ENCODE measurements at regions not wholly inside any gene's neighbourhood (a gene's known extent, or its start where the extent isn't known, plus 50 kb on each side); places are given as distances from the start of the nearest gene placed in this dataset.
A peak's percentile ranks its signal among the peaks of the same experiment; 100 is the strongest.
"Not testable (repeated sequence)": the region's sequence is repeated elsewhere in the genome, so short reads cannot be mapped to it uniquely, and the experiment has no call there.

- not testable (repeated sequence) for DNase-seq (ENCODE audit: low spot score)
These were observed 52.3 kb downstream of the SEPTIN7 start for GRCh38 chr7:35853194-35853593.

- no peak for DNase-seq (ENCODE audit: low spot score)
These were observed 53.5 kb downstream of the SEPTIN7 start for GRCh38 chr7:35854311-35854710.

GRCh38 chr7:35856175-35856574, 55.3 kb downstream of the SEPTIN7 start:
- DNase-seq (ENCODE audit: low spot score) = no peak

DNA sequence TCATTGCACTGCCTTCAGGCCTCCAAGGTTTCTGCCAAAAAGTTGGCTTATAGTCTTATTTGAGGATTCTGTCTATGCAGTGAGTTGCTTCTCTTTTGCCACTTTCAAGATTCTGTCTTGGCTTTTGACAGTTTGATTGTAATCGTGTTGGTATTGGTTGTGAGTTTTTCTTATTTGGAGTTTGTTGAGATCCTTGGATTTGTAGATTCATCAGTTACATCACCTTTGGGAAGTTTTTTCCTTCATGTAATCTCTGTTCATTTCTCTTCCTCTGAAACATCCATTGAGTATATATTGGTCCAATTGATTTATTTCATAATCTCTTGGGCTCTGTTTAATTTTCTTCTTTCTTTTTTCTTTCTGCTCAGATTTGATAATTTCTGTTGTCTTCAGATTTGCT, 59.8 kb downstream of the SEPTIN7 start:
- no peak for DNase-seq (ENCODE audit: low spot score)

DNA sequence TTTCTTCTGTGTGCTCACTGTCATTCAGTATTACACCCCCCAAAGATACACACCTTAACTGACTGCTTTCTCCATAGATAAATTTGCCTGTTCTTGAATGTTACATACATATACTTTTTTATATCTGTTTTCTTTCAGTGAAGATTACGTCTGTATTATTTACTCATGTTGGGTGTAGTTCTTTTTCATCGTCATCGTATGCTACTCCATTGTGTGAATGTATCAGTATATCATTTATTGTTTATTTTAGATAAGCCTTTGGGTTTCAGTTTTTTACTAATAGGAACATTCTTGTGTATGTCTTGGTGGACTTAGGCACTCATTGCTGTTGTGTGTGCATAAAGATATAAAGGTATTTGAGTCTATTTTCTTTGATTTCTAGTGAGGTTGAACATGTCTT, 64.4 kb downstream of the SEPTIN7 start:
- DNase-seq (ENCODE audit: low spot score) = no peak

DNA sequence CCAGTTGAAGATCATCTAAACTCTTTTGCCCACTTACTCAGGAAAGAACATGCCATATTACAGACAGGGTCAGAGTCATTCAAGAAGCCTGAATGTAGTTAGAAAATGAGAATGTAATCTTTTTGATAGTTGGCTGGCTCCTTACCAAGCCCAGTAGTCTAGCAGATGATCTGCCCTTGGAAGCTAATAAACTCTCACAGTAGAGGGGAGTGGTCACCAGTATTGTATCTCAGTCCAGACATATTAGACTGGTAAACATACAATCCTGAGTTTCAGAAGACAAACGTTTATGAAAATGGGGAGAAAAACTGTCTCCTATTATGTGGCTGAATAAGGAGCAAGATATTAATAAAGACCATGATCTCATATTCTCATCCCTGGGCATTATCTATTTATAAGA, 65.3 kb downstream of the SEPTIN7 start:
- DNase-seq (ENCODE audit: low spot score) = no peak

DNA sequence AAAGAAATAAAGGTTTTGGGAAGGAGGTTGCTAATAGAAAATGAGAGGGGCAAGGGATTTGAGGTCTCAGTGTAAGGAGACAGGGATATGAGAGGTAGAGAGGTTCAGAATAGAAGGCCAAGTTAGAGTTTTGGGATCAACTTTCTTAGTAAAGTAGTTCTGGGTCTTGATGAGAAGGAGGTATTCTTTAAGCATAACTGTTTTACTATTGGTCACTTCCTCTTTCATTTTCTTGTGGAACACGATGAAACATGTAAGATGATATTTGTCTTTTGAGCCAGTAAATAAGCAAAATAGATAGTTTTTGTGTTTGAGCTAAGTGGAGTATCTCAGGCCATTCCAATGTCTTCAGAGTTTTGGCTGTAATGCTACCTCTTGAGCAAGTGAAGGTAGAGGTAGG, 68.3 kb downstream of the SEPTIN7 start:
- not testable (repeated sequence) for DNase-seq (ENCODE audit: low spot score)

DNA sequence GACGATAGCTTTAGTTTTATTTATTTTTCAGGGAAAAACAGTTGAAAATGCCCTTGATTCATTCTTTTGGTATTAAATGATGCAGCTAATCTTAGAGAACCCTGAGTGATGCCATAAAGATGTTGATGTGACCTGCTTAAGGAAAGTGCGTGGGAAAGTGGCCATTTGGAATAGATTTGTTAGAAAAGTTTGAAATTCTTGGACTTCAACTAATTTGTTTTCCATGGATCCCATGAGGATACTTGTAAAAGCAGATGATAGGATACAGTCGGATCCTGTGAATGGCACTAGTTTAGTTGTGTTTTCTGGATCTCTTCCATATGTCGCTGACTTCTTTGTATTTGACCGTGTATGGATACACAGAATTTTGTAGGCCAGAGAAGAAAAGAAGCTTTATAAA, 69.0 kb downstream of the SEPTIN7 start:
- no peak for DNase-seq (ENCODE audit: low spot score)

GRCh38 chr7:35871856-35872255, 71.0 kb downstream of the SEPTIN7 start:
- DNase-seq (ENCODE audit: low spot score) = no peak

DNA sequence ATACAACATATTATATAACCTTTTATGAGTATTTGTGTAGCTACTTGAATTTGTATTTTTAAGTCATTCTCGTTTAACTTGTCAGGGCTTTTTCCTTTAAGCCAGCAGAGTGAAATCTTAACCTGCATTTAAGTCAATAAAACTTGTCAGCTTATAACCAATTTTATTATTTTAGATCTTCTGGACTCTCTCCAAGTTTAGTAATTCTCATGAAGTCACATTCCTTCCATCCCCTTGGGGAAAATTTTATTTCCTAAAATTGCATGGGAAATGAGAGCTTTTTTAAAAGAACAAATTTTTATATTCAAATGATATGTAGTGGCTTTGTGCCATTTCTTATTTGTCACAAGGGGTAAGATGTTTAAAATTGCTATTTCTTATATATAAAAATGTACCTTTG, 74.0 kb downstream of the SEPTIN7 start:
- DNase-seq (ENCODE audit: low spot score) = no peak

DNA sequence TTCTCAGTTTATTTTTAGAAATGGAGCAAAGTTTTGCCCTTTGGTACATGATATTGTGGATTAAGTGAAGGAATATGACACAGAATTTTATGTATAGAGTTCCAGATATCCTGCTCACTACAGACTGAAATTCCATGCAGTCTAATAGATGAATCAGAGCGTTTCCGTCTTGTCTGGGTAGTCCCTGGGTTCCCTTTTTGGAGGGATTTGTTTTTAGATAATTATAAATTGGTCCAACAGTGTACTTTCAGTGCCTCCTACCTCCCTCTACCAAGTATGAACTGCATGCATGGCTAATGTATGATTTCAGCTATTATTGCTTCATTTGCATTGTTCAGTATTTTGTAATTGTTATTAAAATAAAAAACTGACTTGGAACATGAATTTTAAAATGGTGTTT, 74.4 kb downstream of the SEPTIN7 start:
- DNase-seq (ENCODE audit: low spot score) = no peak

- DNase-seq (ENCODE audit: low spot score) = no peak
These were observed 77.5 kb downstream of the SEPTIN7 start for GRCh38 chr7:35878351-35878750.

DNA sequence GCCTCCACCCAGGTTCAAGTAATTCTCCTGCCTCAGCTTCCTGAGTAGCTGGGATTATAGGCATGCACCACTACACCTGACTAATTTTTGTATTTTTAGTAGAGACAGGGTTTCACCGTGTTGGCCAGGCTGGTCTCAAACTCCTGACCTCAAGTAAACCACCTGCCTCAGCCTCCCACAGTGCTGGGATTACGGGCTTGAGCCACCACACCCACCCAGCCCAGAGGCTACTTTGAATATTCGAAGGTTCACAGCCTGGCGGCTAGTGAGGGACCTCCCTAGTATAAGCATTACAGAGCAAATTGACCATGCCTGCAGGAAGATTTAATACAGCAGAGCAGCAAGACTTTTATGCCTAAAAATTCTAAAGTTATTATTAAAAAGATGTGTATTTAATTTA, 86.6 kb downstream of the SEPTIN7 start:
- DNase-seq (ENCODE audit: low spot score) = not testable (repeated sequence)

- no peak for DNase-seq (ENCODE audit: low spot score)
These were observed 88.1 kb downstream of the SEPTIN7 start for GRCh38 chr7:35889001-35889400.

- no peak for DNase-seq (ENCODE audit: low spot score)
These were observed 89.0 kb downstream of the SEPTIN7 start for GRCh38 chr7:35889870-35890269.

DNA sequence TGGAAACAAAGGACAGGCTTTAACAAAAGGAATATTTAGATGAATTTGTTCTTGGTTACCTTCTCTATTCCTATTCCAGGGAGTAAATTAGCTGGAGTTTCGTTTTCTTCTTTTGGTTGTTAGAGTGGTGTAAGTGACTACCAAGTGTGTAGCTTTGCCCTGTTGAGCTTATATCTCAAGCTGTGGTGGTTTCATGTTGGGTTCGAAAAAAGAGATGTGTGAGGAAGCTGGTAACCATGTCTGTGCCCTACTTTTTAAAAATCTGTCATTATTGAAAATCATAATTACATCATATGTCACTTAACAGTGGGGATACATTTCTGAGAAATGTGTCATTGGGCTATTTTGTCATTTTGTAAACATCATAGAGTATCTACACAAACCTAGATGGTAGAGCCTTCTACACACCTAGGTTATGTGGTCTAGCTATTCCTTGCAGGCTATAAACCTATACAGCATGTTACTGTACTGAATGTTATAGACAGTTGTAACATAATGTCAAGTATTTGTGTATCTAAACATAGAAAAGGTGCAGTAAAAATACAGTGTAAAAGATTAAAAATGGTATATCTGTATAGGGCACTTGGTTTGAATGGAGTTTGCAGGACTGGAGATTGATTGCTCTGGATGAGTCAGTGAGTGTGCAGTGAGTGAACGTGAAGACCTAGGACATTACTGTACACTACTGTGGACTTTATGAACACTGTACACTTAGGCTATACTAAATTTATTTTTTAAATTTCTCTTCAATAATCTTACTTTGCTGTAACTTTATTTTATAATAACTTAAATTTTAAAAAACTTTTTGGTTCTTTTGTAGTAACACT, 90.4 kb downstream of the SEPTIN7 start:
- no peak for DNase-seq (ENCODE audit: low spot score)

GRCh38 chr7:35893649-35894048, 92.8 kb downstream of the SEPTIN7 start:
- DNase-seq (ENCODE audit: low spot score) = no peak

DNA sequence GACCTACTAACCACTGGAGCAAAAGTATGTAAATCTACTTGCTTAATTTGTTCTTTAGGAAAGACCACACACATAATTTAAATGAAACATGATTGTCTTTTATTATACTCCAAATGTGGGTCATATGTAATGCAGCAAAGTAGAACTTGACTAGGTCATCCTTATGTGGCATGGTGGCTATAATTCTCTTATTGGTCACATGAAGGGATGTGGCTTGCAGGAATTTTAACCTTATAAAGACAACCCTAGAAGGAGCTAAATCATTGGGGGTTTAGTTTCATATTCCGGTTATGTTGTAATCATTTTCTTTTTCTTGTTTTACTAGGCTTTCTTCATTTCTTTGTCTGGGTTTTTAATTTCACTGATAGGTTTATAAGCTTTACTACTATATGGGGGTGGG, 93.9 kb downstream of the SEPTIN7 start:
- DNase-seq (ENCODE audit: low spot score) = no peak

DNA sequence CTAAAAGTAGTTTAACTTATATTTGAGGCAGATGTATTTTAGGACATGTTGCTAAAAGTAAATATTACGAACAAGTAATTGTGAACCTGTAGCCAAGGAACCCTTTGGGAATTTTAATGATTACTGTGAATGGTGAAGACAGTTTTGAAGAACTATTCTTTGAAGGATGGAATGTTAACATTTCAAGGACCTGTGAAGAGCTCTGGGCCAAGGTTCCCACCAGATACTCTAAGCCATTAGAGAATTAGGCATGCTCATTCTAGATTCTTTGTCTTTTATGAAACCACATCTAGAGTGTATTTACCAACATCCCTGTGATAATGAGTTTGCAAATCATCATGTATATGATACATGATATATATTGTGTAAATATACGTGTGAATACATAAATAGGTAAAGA, 99.8 kb downstream of the SEPTIN7 start:
- DNase-seq (ENCODE audit: low spot score) = no peak

DNA sequence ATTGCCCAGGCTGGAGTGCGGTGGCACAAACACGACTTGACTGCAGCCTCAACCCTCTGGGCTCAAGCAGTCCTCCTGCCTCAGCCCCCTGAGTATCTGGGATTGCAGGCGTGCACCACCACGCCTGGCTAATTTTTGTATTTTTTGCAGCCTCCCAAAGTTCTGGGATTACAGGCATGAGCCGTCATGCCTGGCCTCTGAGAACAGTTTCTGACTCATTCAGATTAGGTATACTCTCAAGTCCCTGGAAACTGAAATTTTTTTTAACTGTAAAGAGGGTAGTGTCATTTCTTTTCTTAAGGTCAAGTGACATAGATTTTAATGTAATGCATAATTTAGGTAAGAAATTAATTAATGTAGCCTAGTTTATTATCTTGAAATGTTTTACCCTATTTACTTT, 104.7 kb downstream of the SEPTIN7 start:
- DNase-seq (ENCODE audit: low spot score) = no peak

GRCh38 chr7:35906191-35906908, 105.5 kb downstream of the SEPTIN7 start:
- DNase-seq (ENCODE audit: low spot score) = peak; percentile 90

- peak; percentile 32 for DNase-seq (ENCODE audit: low spot score)
These were observed 107.7 kb downstream of the SEPTIN7 start for GRCh38 chr7:35908331-35909216.

Data from cerebellar cortex (tissue), 1 donor.